Central memory CD4-positive, alpha-beta T cell (primary cell): ENCODE measurements at regions not wholly inside any gene's neighbourhood (a gene's known extent, or its start where the extent isn't known, plus 50 kb on each side); places are given as distances from the start of the nearest gene placed in this dataset.
A peak's percentile ranks its signal among the peaks of the same experiment; 100 is the strongest.
"Not testable (repeated sequence)": the region's sequence is repeated elsewhere in the genome, so short reads cannot be mapped to it uniquely, and the experiment has no call there.

Experiments used
- DNase-seq: peaks from one replicate; pipeline ENCODE4 v3.0.0; 2022

DNA sequence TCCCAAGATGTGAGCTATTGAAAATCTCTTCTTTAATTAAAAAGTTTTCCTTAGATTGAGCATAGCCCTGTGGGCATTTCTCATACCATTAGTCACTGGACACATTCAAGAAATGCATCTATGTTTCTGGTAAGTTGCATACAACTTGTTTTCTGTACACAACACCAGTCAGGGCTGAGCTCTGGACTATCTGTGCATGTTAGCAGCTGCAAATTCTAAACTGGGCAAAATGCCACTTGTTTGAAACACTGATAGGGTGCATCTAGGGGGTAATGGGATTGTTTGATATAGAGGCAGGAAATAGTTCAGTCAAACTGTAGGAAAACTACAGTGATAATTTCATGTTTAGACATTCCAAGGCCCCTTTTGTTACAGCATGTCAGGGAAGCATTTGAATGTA lies 145.6 kb upstream of the NPY start:
- no peak for DNase-seq

GRCh38 chr7:24140001-24140400 lies 144.0 kb upstream of the NPY start:
- no peak for DNase-seq

- DNase-seq = no peak
Observed at GRCh38 chr7:24141874-24142509, 142.0 kb upstream of the NPY start.

DNA sequence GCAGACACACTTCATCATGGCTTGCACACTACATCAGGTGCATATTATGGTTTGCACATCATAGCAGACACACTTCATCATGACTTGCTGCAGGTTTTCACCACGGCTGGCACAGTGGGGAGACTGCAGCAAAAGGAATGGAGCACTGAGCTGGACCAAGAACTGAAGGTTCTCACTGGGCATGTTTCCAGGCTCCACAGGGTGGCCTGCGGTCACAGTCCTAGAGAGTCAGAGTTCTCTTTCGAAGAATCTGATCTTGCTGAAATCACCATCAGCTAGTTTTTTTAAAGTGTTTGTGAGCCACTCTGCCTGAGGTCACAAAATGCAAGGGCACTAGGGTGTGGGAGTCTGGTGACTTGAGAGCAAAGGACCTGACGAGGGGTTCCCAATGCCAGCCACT lies 140.4 kb upstream of the NPY start:
- DNase-seq = no peak

DNA sequence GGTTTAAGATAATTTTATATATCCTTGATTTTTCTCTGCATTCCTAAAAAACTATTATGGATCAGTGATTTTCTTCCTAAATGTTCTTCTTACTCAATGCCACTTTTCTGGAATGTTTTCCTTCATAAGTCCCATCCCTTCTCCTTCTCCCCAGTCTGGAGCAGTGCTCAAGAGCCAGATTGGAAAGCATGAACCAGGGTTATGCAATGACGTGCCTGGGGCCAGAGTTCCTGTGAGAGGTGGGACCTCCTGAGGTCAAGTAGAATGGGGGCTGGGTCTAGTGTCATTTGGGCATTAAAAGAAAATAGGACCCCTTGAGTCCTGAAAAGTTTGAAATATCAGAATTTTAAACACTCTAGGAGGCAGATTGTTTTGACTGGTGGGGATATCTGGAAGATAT lies 132.0 kb upstream of the NPY start:
- no peak for DNase-seq

DNA sequence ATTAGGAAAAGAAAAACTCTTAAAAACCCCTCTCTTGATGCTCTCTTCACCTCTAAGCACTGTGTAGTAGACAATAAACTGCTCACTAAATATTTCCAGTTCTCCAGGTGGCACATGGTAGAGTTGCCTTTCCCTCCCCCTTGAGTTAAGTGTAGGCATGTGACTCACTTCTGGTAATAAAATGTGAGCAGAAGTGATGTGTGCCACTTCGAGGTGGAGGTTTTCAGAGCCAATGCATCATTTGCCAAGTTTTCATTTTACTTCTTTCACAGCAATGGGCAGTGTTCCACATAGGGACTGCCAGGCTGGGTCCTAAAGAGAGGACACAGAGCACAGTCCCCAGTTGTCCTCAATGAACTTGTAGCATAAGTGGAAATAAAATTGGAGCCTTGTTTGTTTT lies 131.6 kb upstream of the NPY start:
- DNase-seq = no peak

- no peak for DNase-seq
Observed at GRCh38 chr7:24152877-24153472, 131.0 kb upstream of the NPY start.

GRCh38 chr7:24157666-24158065 lies 126.3 kb upstream of the NPY start:
- DNase-seq = no peak

DNA sequence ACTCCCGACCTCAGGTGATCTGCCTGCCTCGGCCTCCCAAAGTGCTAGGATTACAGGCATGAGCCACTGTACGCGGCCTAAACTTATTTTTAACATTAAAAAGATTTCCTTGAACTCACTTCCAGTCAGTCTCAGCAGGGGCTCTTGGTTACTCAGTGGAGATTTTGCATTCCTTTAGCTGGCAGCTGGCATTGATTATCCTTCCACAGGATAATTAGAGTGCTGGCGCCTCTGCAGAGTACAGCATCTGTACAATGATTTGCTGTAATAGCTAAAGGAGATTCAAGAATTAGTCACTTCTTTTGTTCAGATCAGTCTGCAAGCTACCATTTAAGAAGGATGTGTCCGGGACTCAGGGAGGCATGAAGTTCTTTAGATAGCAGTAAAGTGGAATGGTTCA lies 125.0 kb upstream of the NPY start:
- DNase-seq = no peak

DNA sequence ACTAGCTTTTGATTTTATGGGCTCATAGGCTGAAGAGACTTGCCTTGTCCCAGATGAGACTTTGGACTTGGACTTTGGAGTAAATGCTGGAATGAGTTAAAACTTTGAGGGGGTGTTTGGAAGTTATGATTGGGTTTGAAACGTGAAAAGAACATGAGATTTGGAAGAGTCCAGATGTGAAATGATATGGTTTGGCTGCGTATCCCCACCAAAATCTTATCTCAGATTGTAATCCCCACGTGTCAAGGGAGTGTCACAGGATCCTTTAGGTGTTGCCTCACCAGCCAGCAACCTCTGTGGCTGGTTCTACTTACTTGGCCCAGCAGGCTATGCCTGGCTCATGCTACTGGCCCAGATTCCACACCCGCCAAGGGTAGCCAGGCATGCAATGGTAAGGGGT lies 119.6 kb upstream of the NPY start:
- DNase-seq = no peak

DNA sequence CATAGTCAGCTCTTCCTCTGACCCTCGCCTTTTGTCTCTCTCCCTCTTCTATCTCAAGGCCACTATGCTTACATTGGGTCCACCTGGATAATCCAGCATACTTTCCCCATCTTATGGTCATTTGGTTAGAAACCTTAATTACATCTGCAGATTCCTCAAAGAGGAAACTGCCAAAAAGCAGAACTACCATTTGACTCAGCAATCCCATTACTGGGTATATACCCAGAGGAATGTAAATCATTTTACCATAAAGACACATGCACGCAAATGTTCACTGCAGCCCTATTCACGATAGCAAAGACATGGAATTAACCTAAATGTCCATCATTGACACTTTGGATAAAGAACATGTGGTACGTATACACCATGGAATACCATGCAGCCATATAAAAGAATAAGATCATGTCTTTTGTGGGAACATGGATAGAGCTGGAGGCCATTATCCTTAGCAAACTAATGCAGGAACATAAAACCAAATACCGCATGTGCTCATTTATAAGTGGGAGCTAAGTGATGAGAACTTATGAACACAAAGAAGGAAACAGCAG lies 114.8 kb upstream of the NPY start:
- DNase-seq = no peak

GRCh38 chr7:24171951-24172350 lies 112.0 kb upstream of the NPY start:
- not testable (repeated sequence) for DNase-seq

DNA sequence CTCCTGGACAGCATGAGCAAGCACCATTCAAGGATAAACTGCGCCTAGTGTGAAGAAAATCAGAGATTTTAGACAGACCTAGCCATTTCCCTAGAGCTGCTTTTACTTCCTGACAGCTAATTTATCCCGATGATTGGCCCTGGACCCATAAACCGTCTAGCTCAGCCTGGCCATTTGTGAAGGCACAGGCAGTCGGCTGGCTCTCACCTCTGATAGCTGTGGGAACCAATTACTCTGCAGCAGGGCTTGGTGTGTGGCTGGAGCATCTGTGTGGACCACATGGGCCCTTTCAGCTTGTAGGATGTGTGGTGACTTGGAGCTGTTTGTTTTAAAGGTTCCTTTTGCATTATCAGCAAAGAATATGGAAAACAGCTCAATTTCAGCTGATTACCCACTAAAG lies 111.1 kb upstream of the NPY start:
- no peak for DNase-seq

- DNase-seq = no peak
Observed at GRCh38 chr7:24175603-24176002, 108.4 kb upstream of the NPY start.

DNA sequence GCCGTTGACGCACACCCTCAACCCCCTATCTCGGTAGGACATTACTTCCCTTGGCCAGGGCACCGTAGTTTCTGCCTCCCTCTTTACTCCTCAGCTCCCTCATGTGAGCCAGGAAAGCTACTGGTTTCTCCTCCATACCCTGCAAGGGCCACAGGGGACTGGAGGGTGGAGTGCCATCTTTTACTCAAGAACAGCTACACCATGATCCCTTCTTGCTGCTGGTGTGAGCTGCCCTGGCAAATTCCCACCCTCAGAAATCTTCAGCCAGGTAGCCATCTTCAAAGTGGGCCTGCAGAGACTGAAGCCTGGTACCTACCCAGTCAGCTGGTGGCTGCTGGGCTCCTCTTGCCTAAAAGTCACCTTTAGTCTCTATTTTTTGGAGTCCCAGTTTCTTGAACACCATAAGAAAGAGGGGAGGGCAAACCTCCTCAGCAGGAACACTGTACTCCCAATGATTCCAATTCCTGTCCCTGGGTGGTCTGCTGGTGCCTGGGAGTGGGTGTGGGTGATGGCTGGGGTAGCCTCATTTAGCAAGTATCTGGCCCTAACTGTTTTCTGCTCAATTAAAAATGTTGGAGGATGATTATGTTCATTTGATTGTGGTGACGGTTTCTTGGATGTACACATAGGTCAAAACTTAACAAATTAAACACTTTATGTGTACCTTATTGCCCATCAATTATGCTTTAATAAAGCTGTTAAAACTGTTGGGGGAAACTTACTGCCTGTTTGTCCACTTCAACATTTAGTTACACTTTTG lies 105.0 kb upstream of the NPY start:
- DNase-seq = no peak

GRCh38 chr7:24191362-24191761 lies 92.6 kb upstream of the NPY start:
- DNase-seq = no peak

- DNase-seq = no peak
Observed at GRCh38 chr7:24192053-24192452, 91.9 kb upstream of the NPY start.

GRCh38 chr7:24192691-24193090 lies 91.3 kb upstream of the NPY start:
- DNase-seq = no peak

- no peak for DNase-seq
Observed at GRCh38 chr7:24197852-24198251, 86.1 kb upstream of the NPY start.

DNA sequence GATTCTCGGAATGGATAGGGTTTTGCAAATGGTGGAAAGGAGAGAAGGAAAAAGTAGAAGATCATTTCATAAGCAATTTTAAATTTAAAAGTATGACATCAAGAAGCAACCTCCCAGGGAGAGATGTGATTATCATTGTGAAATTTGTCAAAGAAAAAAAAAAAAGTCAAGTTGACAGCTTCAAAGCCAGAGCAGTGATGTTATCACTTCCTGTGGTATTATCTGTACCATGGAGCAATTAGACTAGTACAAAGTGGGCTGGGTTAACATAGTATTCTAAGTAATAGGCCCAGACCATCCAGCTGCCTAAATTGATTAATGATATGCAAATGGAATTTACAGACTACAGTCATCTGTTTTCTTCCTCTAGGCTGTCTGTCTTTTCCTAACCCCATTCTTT lies 84.0 kb upstream of the NPY start:
- DNase-seq = peak; percentile 56

- DNase-seq = no peak
Observed at GRCh38 chr7:24200407-24200966, 83.5 kb upstream of the NPY start.

DNA sequence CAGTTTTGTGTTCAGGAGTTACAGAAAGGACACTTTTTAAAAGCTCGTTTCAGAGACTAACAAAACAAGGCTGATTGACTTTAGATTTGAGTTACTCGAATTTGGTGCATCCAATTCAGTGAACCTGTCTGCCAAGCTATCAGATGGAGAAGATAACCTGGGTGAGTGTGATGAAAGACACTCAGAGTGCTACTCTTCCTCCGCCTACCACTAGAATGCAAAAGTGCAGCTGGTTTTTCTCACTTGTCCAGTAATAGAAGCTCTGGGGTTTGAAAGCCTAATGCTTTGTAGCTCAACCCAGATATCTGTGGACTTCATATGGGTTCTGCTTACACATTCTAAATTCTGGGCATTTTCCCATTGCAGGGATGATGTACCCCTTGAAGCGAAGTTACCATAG lies 82.8 kb upstream of the NPY start:
- no peak for DNase-seq

- DNase-seq = no peak
Observed at GRCh38 chr7:24212073-24212472, 71.9 kb upstream of the NPY start.

DNA sequence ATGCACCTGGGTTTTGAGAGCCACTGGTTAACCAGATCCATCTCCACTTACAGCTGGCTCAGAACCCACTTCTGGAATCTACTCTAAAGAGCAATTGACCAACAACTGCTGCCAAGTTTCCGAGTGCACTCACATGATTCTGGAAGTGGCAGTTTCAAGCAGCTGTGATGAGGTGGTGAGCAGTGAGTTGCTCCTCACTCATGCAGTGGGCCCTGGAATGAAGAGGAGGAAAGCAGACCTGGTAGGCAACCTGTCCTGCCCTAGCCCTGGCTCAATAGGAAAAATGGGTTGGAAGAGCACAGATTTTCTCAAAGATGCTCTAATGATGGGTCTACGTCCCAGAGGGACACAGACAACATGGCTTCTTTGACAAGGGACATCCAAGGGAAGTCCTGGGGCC lies 70.7 kb upstream of the NPY start:
- DNase-seq = no peak
